Choroid plexus epithelial cell (primary cell): ENCODE measurements at regions not wholly inside any gene's neighbourhood (a gene's known extent, or its start where the extent isn't known, plus 50 kb on each side); places are given as distances from the start of the nearest gene placed in this dataset.
A peak's percentile ranks its signal among the peaks of the same experiment; 100 is the strongest.

Experiments used
- DNase-seq: peaks from one replicate; pipeline ENCODE4 v3.0.0-alpha.2; 2010; ENCODE audit warnings: low read depth
- H3K4me3 ChIP-seq: 2 replicates; pipeline ENCODE4 v1.5.1; 2011; ENCODE audit warnings: low read depth, mild to moderate bottlenecking, control low read depth, low read length, moderate library complexity
- TF ChIP-seq, protein P1 (sequence below): conservative IDR thresholded peaks from 2 replicates; pipeline ENCODE4 v1.5.1; 2011; ENCODE audit warnings: low read depth, mild to moderate bottlenecking, control low read depth, inconsistent platforms, low read length, moderate library complexity

DNA sequence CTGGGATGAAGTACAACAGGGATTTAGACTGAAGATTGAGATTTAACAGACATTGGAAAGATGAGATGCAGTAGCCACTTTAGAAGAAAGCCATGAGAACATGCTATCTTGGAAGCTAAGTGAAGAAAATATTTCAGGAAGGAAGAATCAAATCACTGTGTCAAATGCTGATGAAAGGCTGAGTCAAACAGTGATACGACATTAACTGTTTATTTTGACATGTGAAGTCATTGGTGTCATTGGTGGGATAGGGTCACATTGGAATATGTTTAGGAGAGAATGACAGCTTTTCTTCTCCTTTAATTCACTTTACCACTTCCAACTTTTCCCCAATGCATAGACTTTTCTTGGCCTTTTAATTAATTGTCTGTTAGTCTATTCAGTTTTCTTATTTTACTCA is 653.0 kb upstream of the BOD1L1 start:
- TF ChIP-seq, protein P1, sequence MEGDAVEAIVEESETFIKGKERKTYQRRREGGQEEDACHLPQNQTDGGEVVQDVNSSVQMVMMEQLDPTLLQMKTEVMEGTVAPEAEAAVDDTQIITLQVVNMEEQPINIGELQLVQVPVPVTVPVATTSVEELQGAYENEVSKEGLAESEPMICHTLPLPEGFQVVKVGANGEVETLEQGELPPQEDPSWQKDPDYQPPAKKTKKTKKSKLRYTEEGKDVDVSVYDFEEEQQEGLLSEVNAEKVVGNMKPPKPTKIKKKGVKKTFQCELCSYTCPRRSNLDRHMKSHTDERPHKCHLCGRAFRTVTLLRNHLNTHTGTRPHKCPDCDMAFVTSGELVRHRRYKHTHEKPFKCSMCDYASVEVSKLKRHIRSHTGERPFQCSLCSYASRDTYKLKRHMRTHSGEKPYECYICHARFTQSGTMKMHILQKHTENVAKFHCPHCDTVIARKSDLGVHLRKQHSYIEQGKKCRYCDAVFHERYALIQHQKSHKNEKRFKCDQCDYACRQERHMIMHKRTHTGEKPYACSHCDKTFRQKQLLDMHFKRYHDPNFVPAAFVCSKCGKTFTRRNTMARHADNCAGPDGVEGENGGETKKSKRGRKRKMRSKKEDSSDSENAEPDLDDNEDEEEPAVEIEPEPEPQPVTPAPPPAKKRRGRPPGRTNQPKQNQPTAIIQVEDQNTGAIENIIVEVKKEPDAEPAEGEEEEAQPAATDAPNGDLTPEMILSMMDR = no peak
- DNase-seq = no peak
- H3K4me3 ChIP-seq = no peak overlapping the region

DNA sequence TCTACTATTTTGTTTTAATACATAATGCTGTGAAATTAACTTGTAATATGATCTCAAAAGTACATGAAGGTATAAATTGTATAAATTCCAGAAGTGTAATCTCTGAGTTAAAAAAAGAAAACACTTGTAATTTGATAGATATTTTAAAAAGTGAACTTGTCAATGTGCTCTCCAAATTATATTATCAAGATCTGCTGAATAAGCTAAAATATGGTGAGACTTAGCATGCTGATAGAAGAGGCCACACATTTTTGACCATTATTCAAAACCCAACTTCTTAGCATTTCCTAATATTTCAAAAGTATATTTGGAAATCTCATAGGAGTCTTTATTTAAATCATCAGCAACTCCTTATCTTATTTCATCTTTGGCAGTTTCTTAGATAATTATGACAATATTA is 657.1 kb upstream of the BOD1L1 start:
- no peak for DNase-seq
- TF ChIP-seq, protein P1 = no peak
- H3K4me3 ChIP-seq = no peak overlapping the region

DNA sequence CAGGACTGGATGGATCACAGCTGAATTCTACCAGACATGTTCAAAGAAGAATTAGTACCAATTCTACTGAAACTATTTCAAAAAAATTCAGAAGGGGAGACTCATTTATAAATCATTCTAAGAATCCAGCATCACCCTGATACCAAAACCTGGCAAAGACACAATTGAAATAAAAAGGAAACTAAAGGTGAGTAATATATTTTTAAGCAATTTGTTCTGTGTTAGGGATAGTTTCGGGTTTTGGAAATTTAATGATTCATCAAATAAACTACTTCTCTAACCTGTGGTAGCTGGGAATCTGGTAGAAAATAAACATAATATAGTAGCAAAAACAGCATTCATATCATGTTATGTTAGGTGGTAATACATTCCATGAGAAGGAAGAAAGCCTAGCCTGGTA is 662.2 kb upstream of the BOD1L1 start:
- H3K4me3 ChIP-seq = no peak overlapping the region
- TF ChIP-seq, protein P1 = no peak
- DNase-seq = peak; percentile 31

DNA sequence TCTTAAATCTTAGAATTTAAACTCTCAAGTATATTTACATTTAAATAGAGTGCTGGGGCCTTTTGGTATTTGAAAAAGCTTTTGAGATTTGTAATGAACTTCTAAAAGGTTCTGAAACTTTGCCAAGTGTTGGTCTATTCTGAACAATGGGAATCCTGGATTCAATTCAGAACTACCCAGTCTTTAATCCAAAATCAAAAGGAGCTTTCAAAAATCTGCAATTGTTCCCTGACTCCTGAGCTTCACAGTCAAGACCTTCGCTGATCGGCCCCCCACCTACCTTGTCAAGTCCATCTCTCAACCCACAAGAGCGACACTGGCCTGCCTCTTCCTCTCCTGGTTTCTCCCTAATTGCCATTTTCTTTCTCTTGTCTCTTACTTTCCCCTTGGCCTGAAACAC is 666.1 kb upstream of the BOD1L1 start:
- no peak overlapping the region for H3K4me3 ChIP-seq
- DNase-seq = no peak
- TF ChIP-seq, protein P1 = no peak

DNA sequence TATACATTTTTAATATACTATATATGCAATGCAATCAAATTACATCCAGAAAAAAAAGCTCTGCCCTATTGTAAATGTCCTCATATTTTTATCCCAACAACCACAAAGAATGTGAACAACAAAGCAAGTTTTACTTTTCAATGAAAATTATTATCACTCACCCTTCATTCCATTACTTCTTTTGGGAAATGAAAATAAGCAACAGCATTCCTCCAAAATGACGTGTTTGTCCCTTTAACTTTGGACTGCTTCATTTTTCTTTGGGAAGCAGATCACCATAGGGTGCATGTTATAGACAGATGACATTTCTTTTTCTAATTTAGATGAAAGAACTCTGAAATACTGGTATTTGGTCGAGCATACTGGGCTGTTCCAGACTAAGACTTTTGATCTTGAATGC is 667.1 kb upstream of the BOD1L1 start:
- TF ChIP-seq, protein P1 = no peak
- DNase-seq = peak; percentile 58
- no peak overlapping the region for H3K4me3 ChIP-seq

DNA sequence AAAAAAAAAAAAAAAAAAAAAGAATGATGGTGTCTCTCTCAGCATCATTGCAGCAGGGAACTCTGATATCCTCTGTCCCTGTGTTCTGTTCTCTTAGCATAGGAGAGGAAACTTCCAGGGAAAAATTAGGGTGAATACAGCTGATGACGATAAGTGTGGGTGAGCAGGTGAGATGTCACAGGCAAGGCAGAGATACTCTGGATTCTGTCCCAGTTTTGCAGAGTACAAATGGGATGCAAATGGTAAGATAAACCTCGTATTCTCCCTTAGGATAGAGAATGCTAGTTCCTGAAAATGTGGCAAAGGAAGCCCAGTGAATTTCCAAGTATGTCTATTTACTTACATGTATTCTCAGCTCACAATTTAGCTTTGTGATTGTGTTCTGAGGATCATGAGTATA is 671.6 kb upstream of the BOD1L1 start:
- no peak for DNase-seq
- H3K4me3 ChIP-seq = no peak overlapping the region
- TF ChIP-seq, protein P1 = no peak

DNA sequence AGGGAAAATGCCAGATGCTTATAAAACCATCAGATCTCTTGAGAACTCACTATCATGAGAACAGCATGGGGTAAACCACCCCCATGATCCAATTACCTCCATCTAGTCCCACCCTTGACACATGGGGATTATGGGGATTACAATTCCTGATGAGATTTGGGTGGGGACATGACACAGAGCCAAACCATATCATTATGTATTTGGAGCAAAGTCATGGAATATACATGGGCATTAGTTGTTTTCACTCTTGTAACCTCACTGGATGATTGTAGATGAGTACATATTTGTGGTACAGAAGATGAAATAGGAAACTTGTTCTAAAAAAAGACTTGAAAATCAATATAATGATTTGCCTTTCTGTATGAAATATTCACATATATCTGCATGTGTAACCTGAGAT is 674.5 kb upstream of the BOD1L1 start:
- TF ChIP-seq, protein P1 = no peak
- DNase-seq = no peak

More for the DNA sequence above, 674.5 kb upstream of the BOD1L1 start:
- no peak overlapping the region for H3K4me3 ChIP-seq
